ENCODE measurements at regions not wholly inside any gene's neighbourhood (a gene's known extent, or its start where the extent isn't known, plus 50 kb on each side); places are given as distances from the start of the nearest gene placed in this dataset.

GRCh38 chr2:12884713-12885282, 168.1 kb downstream of the TRIB2 start:
- Mint-ChIP-seq H3K9me3 (ENCODE audit: insufficient read depth) (no peaks in the 10 kb centered on the region), H3K4me3 (no peak overlapping the region), H3K4me1 (ENCODE audit: low read depth) (peaks cover 3% of the 10 kb centered on the region), H3K27ac (no peak overlapping the region), H3K36me3 (ENCODE audit: low read depth) (no peaks in the 10 kb centered on the region), H3K27me3 (ENCODE audit: low read depth) (no peaks in the 10 kb centered on the region)
- no peak for DNase-seq
- POLR2A ChIA-PET, result interaction anchor here (0.6 kb wide), 2 partner anchors 71 to 80 kb away, joined by 3 read pairs; no protein-coding TSS in a partner anchor
- ATAC-seq, result no peak
- CTCF ChIA-PET, result interaction anchor here (0.5 to 1.1 kb wide), 2 partner anchors 13 to 122 kb away, joined by 3 read pairs; no protein-coding TSS in a partner anchor

- peaks cover 4% of the 10 kb centered on the region for H3K9me3 Mint-ChIP-seq (ENCODE audit: insufficient read depth)
- H3K4me1 Mint-ChIP-seq (ENCODE audit: low read depth), result no peaks in the 10 kb centered on the region
- no peak for ATAC-seq
- no peak for DNase-seq
- H3K27ac Mint-ChIP-seq, result no peak overlapping the region
- H3K4me3 Mint-ChIP-seq, result no peak overlapping the region
- POLR2A ChIA-PET, result no interaction called here
- CTCF ChIA-PET, result no interaction called here
- peaks cover 3% of the 10 kb centered on the region for H3K36me3 Mint-ChIP-seq (ENCODE audit: low read depth)
- peaks cover 3% of the 10 kb centered on the region for H3K27me3 Mint-ChIP-seq (ENCODE audit: low read depth)
These were observed 173.3 kb downstream of the TRIB2 start for GRCh38 chr2:12890066-12890465.

- Mint-ChIP-seq H3K27ac (no peak overlapping the region), H3K9me3 (ENCODE audit: insufficient read depth) (peaks cover 4% of the 10 kb centered on the region), H3K27me3 (ENCODE audit: low read depth) (peaks cover 3% of the 10 kb centered on the region), H3K4me3 (no peak overlapping the region), H3K36me3 (ENCODE audit: low read depth) (peaks cover 4% of the 10 kb centered on the region), H3K4me1 (ENCODE audit: low read depth) (peaks cover 2% of the 10 kb centered on the region)
- DNase-seq (no peak), ATAC-seq (no peak)
- POLR2A ChIA-PET, result no interaction called here
- CTCF ChIA-PET, result no interaction called here
These were observed 173.8 kb downstream of the TRIB2 start for GRCh38 chr2:12890481-12890991.

GRCh38 chr2:12895017-12895416, 178.3 kb downstream of the TRIB2 start:
- no peak for DNase-seq
- CTCF ChIA-PET, result interaction anchor here (1.2 kb wide), 1 partner anchor 112 kb away, joined by 3 read pairs; no protein-coding TSS in a partner anchor
- peaks cover 3% of the 10 kb centered on the region for H3K27me3 Mint-ChIP-seq (ENCODE audit: low read depth)
- no peak for ATAC-seq
- peaks cover 4% of the 10 kb centered on the region for H3K36me3 Mint-ChIP-seq (ENCODE audit: low read depth)
- POLR2A ChIA-PET, result interaction anchor here (0.8 kb wide), 1 partner anchor 169 kb away, joined by 3 read pairs; no protein-coding TSS in a partner anchor
- H3K4me1 Mint-ChIP-seq (ENCODE audit: low read depth), result peaks cover 19% of the 10 kb centered on the region
- peaks cover 4% of the 10 kb centered on the region for H3K9me3 Mint-ChIP-seq (ENCODE audit: insufficient read depth)
- no peak overlapping the region for H3K27ac Mint-ChIP-seq
- H3K4me3 Mint-ChIP-seq, result no peak overlapping the region

GRCh38 chr2:12896318-12896982, 179.7 kb downstream of the TRIB2 start:
- Mint-ChIP-seq H3K27me3 (ENCODE audit: low read depth) (peaks cover 4% of the 10 kb centered on the region), H3K36me3 (ENCODE audit: low read depth) (peaks cover 4% of the 10 kb centered on the region), H3K4me3 (no peak overlapping the region), H3K27ac (peak overlapping the region; percentile 54), H3K4me1 (ENCODE audit: low read depth) (peaks cover 19% of the 10 kb centered on the region), H3K9me3 (ENCODE audit: insufficient read depth) (peaks cover 4% of the 10 kb centered on the region)
- ATAC-seq, result no peak
- DNase-seq, result no peak
- ChIA-PET CTCF (interaction anchor here (1.0 to 2.1 kb wide), 6 partner anchors 23 to 111 kb away, joined by 3 to 8 read pairs (median 3); no protein-coding TSS in a partner anchor), POLR2A (no interaction called here)

- DNase-seq (peak; percentile 38), ATAC-seq (no peak)
- no peak overlapping the region for H3K4me3 Mint-ChIP-seq
- H3K36me3 Mint-ChIP-seq (ENCODE audit: low read depth), result peaks cover 4% of the 10 kb centered on the region
- H3K4me1 Mint-ChIP-seq (ENCODE audit: low read depth), result peaks cover 19% of the 10 kb centered on the region
- H3K9me3 Mint-ChIP-seq (ENCODE audit: insufficient read depth), result no peaks in the 10 kb centered on the region
- peak overlapping the region; percentile 60 for H3K27ac Mint-ChIP-seq
- H3K27me3 Mint-ChIP-seq (ENCODE audit: low read depth), result peaks cover 2% of the 10 kb centered on the region
- ChIA-PET CTCF (interaction anchor here (1.2 to 2.1 kb wide), 5 partner anchors 22 to 110 kb away, joined by 3 to 8 read pairs (median 3); no protein-coding TSS in a partner anchor), POLR2A (no interaction called here)
These were observed 180.4 kb downstream of the TRIB2 start for GRCh38 chr2:12897181-12897580.

GRCh38 chr2:12903272-12903671, 186.5 kb downstream of the TRIB2 start:
- CTCF ChIA-PET, result no interaction called here
- H3K9me3 Mint-ChIP-seq (ENCODE audit: insufficient read depth), result no peaks in the 10 kb centered on the region
- peaks cover 5% of the 10 kb centered on the region for H3K27me3 Mint-ChIP-seq (ENCODE audit: low read depth)

GRCh38 chr2:12910431-12910830, 193.7 kb downstream of the TRIB2 start:
- peaks cover 2% of the 10 kb centered on the region for H3K36me3 Mint-ChIP-seq (ENCODE audit: low read depth)
- H3K27me3 Mint-ChIP-seq (ENCODE audit: low read depth), result peaks cover 23% of the 10 kb centered on the region
- POLR2A ChIA-PET, result no interaction called here
- H3K4me1 Mint-ChIP-seq (ENCODE audit: low read depth), result no peaks in the 10 kb centered on the region
- H3K4me3 Mint-ChIP-seq, result no peak overlapping the region
- no peak overlapping the region for H3K27ac Mint-ChIP-seq
- CTCF ChIA-PET, result no interaction called here
- no peak for ATAC-seq
- no peak for DNase-seq
- no peaks in the 10 kb centered on the region for H3K9me3 Mint-ChIP-seq (ENCODE audit: insufficient read depth)

More at GRCh38 chr2:12903272-12903671, 186.5 kb downstream of the TRIB2 start:
- ATAC-seq (no peak), DNase-seq (no peak)
- POLR2A ChIA-PET, result no interaction called here
- Mint-ChIP-seq H3K36me3 (ENCODE audit: low read depth) (no peaks in the 10 kb centered on the region), H3K27ac (no peak overlapping the region), H3K4me3 (no peak overlapping the region), H3K4me1 (ENCODE audit: low read depth) (no peaks in the 10 kb centered on the region)

GRCh38 chr2:12915787-12916186, 199.1 kb downstream of the TRIB2 start:
- H3K4me1 Mint-ChIP-seq (ENCODE audit: low read depth), result no peaks in the 10 kb centered on the region
- ATAC-seq (no peak), DNase-seq (no peak)
- H3K27ac Mint-ChIP-seq, result no peak overlapping the region
- H3K27me3 Mint-ChIP-seq (ENCODE audit: low read depth), result peaks cover 26% of the 10 kb centered on the region
- no peaks in the 10 kb centered on the region for H3K9me3 Mint-ChIP-seq (ENCODE audit: insufficient read depth)
- POLR2A ChIA-PET, result no interaction called here
- CTCF ChIA-PET, result interaction anchor here (0.9 kb wide), 1 partner anchor 92 kb away, joined by 4 read pairs; no protein-coding TSS in a partner anchor
- H3K36me3 Mint-ChIP-seq (ENCODE audit: low read depth), result no peaks in the 10 kb centered on the region
- H3K4me3 Mint-ChIP-seq, result no peak overlapping the region

GRCh38 chr2:12918138-12918834, 201.6 kb downstream of the TRIB2 start:
- ATAC-seq (no peak), DNase-seq (no peak)
- Mint-ChIP-seq H3K9me3 (ENCODE audit: insufficient read depth) (no peaks in the 10 kb centered on the region), H3K4me3 (no peak overlapping the region), H3K27ac (no peak overlapping the region), H3K36me3 (ENCODE audit: low read depth) (no peaks in the 10 kb centered on the region), H3K4me1 (ENCODE audit: low read depth) (no peaks in the 10 kb centered on the region), H3K27me3 (ENCODE audit: low read depth) (peaks cover 22% of the 10 kb centered on the region)
- ChIA-PET CTCF (interaction anchor here (1.0 to 3.1 kb wide), 2 partner anchors 12 to 21 kb away, joined by 3 to 11 read pairs; no protein-coding TSS in a partner anchor), POLR2A (no interaction called here)

GRCh38 chr2:12918835-12919445, 202.2 kb downstream of the TRIB2 start:
- POLR2A ChIA-PET, result no interaction called here
- Mint-ChIP-seq H3K9me3 (ENCODE audit: insufficient read depth) (no peaks in the 10 kb centered on the region), H3K4me3 (no peak overlapping the region), H3K4me1 (ENCODE audit: low read depth) (no peaks in the 10 kb centered on the region), H3K36me3 (ENCODE audit: low read depth) (no peaks in the 10 kb centered on the region), H3K27ac (no peak overlapping the region), H3K27me3 (ENCODE audit: low read depth) (peaks cover 20% of the 10 kb centered on the region)
- CTCF ChIA-PET, result interaction anchor here (1.0 to 3.1 kb wide), 2 partner anchors 12 to 22 kb away, joined by 3 to 11 read pairs; no protein-coding TSS in a partner anchor
- DNase-seq, result no peak
- no peak for ATAC-seq

All from activated CD8-positive, alpha-beta T cell treated with anti-CD3 and anti-CD28 coated beads, Interleukin-2, amount 10 ng/mL, durations not matched to agents 7 days and 5 days (primary cell).